Activated CD8-positive, alpha-beta T cell treated with anti-CD3 and anti-CD28 coated beads for 36 hours (primary cell): ENCODE measurements at regions not wholly inside any gene's neighbourhood (a gene's known extent, or its start where the extent isn't known, plus 50 kb on each side); places are given as distances from the start of the nearest gene placed in this dataset.
"Not testable (repeated sequence)": the region's sequence is repeated elsewhere in the genome, so short reads cannot be mapped to it uniquely, and the experiment has no call there.

Experiments used
- ATAC-seq: fragments of 200-7000 bp; cut with Tn5 transposase; one replicate; pipeline ENCODE4 v1.10.0; 2021; ENCODE audit warnings: mild to moderate bottlenecking, moderate library complexity
- CTCF ChIA-PET: fragments of 350-600 bp; sonication (Branson Sonifier 250); formaldehyde crosslinking; loops from one replicate; lab custom pipeline; 2021; ENCODE audit warnings: antibody characterized with exemption; lab: Charles Lee
- POLR2A ChIA-PET: fragments of 350-600 bp; sonication (Branson Sonifier 250); formaldehyde crosslinking; loops from one replicate; lab custom pipeline; 2021; ENCODE audit warnings: antibody characterized with exemption; lab: Charles Lee
- DNase-seq: peaks from one replicate; pipeline ENCODE4 v3.0.0-alpha.2; 2020
- H3K27ac Mint-ChIP-seq: one replicate; pipeline ENCODE4 v1.8.0; 2021; ENCODE audit warnings: mild to moderate bottlenecking, mixed read lengths
- H3K27me3 Mint-ChIP-seq: one replicate; pipeline ENCODE4 v1.8.0; 2021; ENCODE audit warnings: mixed read lengths
- H3K36me3 Mint-ChIP-seq: one replicate; pipeline ENCODE4 v1.8.0; 2021; ENCODE audit warnings: low read depth, mixed read lengths
- H3K4me1 Mint-ChIP-seq: one replicate; pipeline ENCODE4 v1.8.0; 2021; ENCODE audit warnings: low read depth, mixed read lengths
- H3K4me3 Mint-ChIP-seq: one replicate; pipeline ENCODE4 v1.8.0; 2021; ENCODE audit warnings: mild to moderate bottlenecking, moderate library complexity, mixed read lengths
- H3K9me3 Mint-ChIP-seq: one replicate; pipeline ENCODE4 v1.8.0; 2021; ENCODE audit warnings: mixed read lengths
- CTCF ChIP-seq: fragments of 200-600 bp; IDR thresholded peaks from one replicate; pipeline ENCODE4 v1.8.0; 2022; ENCODE audit warnings: antibody characterized with exemption, mild to moderate bottlenecking
- intact Hi-C: fragments of 100-400 bp; cut with micrococcal nuclease; formaldehyde crosslinking; loops from one replicate; pipeline ENCODE4 v1.10.0; 2022

GRCh38 chr13:44643256-44643655, 67.1 kb upstream of the TSC22D1 start:
- intact Hi-C loops: no loop called here
- TF ChIP-seq CTCF: no peak
- ChIA-PET CTCF (no interaction called here), POLR2A (no interaction called here)
- no peak for DNase-seq
- H3K27me3 Mint-ChIP-seq: peaks cover 4% of the 10 kb centered on the region
- no peak overlapping the region for H3K27ac Mint-ChIP-seq
- H3K36me3 Mint-ChIP-seq: no peaks in the 10 kb centered on the region
- peaks cover 4% of the 10 kb centered on the region for H3K4me1 Mint-ChIP-seq
- no peak overlapping the region for H3K4me3 Mint-ChIP-seq
- no peak for ATAC-seq
- no peaks in the 10 kb centered on the region for H3K9me3 Mint-ChIP-seq

- Mint-ChIP-seq H3K36me3 (no peaks in the 10 kb centered on the region), H3K4me1 (no peaks in the 10 kb centered on the region), H3K27ac (no peak overlapping the region), H3K4me3 (no peak overlapping the region), H3K9me3 (no peaks in the 10 kb centered on the region), H3K27me3 (no peaks in the 10 kb centered on the region)
- no peak for TF ChIP-seq CTCF
- intact Hi-C loops: no loop called here
- ChIA-PET POLR2A (no interaction called here), CTCF (no interaction called here)
- ATAC-seq (no peak), DNase-seq (no peak)
Measured at GRCh38 chr13:44637581-44637980, 61.5 kb upstream of the TSC22D1 start.

GRCh38 chr13:44629465-44630183, 53.5 kb upstream of the TSC22D1 start:
- no peaks in the 10 kb centered on the region for H3K9me3 Mint-ChIP-seq
- TF ChIP-seq CTCF: no peak
- no peaks in the 10 kb centered on the region for H3K36me3 Mint-ChIP-seq
- H3K27me3 Mint-ChIP-seq: peaks cover 15% of the 10 kb centered on the region
- ATAC-seq: no peak
- POLR2A ChIA-PET: no interaction called here
- H3K4me1 Mint-ChIP-seq: no peaks in the 10 kb centered on the region
- DNase-seq: no peak
- H3K4me3 Mint-ChIP-seq: no peak overlapping the region
- intact Hi-C loops: no loop called here
- H3K27ac Mint-ChIP-seq: no peak overlapping the region
- CTCF ChIA-PET: interaction anchor here (0.7 to 0.9 kb wide), 3 partner anchors 11 to 146 kb away, joined by 3 read pairs; no protein-coding TSS in a partner anchor

- peaks cover 16% of the 10 kb centered on the region for H3K27me3 Mint-ChIP-seq
- H3K27ac Mint-ChIP-seq, ATAC-seq, H3K4me1 Mint-ChIP-seq, H3K4me3 Mint-ChIP-seq, POLR2A ChIA-PET, H3K36me3 Mint-ChIP-seq, CTCF ChIA-PET, intact Hi-C loops, DNase-seq, H3K9me3 Mint-ChIP-seq: not testable (repeated sequence)
Measured at GRCh38 chr13:44628826-44629225, 52.7 kb upstream of the TSC22D1 start.

GRCh38 chr13:44627441-44627840, 51.3 kb upstream of the TSC22D1 start:
- Mint-ChIP-seq H3K4me3 (no peak overlapping the region), H3K9me3 (no peaks in the 10 kb centered on the region), H3K27me3 (peaks cover 16% of the 10 kb centered on the region), H3K4me1 (no peaks in the 10 kb centered on the region), H3K27ac (no peak overlapping the region), H3K36me3 (no peaks in the 10 kb centered on the region)
- POLR2A ChIA-PET: no interaction called here
- no peak for TF ChIP-seq CTCF
- no peak for ATAC-seq
- CTCF ChIA-PET: interaction anchor here (0.6 kb wide), 1 partner anchor 23 kb away, joined by 3 read pairs; no protein-coding TSS in a partner anchor
- DNase-seq: no peak
- intact Hi-C loops: no loop called here
